ENCODE measurements at regions not wholly inside any gene's neighbourhood (a gene's known extent, or its start where the extent isn't known, plus 50 kb on each side); places are given as distances from the start of the nearest gene placed in this dataset.
"Not testable (repeated sequence)": the region's sequence is repeated elsewhere in the genome, so short reads cannot be mapped to it uniquely, and the experiment has no call there.

- DNase-seq (ENCODE audit: low spot score) = not testable (repeated sequence)
Measured at GRCh38 chr16:33913601-33914000, 454.2 kb downstream of the TP53TG3F start.

- DNase-seq (ENCODE audit: low spot score) = not testable (repeated sequence)
Measured at GRCh38 chr16:33920761-33921545, 461.5 kb downstream of the TP53TG3F start.

- not testable (repeated sequence) for DNase-seq (ENCODE audit: low spot score)
Measured at GRCh38 chr16:33922914-33923313, 463.5 kb downstream of the TP53TG3F start.

- DNase-seq (ENCODE audit: low spot score) = not testable (repeated sequence)
Measured at GRCh38 chr16:33928026-33928425, 468.6 kb downstream of the TP53TG3F start.

GRCh38 chr16:33932191-33932590 lies 472.8 kb downstream of the TP53TG3F start:
- not testable (repeated sequence) for DNase-seq (ENCODE audit: low spot score)

GRCh38 chr16:33933039-33933438 lies 473.6 kb downstream of the TP53TG3F start:
- DNase-seq (ENCODE audit: low spot score) = not testable (repeated sequence)

- DNase-seq (ENCODE audit: low spot score) = not testable (repeated sequence)
Measured at GRCh38 chr16:33935766-33936165, 476.4 kb downstream of the TP53TG3F start.

GRCh38 chr16:33938097-33938496 lies 478.7 kb downstream of the TP53TG3F start:
- DNase-seq (ENCODE audit: low spot score) = not testable (repeated sequence)

- DNase-seq (ENCODE audit: low spot score) = not testable (repeated sequence)
Measured at GRCh38 chr16:33961536-33961935, 502.1 kb downstream of the TP53TG3F start.

- not testable (repeated sequence) for DNase-seq (ENCODE audit: low spot score)
Measured at GRCh38 chr16:33965534-33965933, 506.1 kb downstream of the TP53TG3F start.

GRCh38 chr16:33966855-33967254 lies 507.4 kb downstream of the TP53TG3F start:
- DNase-seq (ENCODE audit: low spot score) = not testable (repeated sequence)

GRCh38 chr16:33974557-33974956 lies 515.1 kb downstream of the TP53TG3F start:
- DNase-seq (ENCODE audit: low spot score) = not testable (repeated sequence)

- DNase-seq (ENCODE audit: low spot score) = not testable (repeated sequence)
Measured at GRCh38 chr16:33975744-33976143, 516.3 kb downstream of the TP53TG3F start.

- not testable (repeated sequence) for DNase-seq (ENCODE audit: low spot score)
Measured at GRCh38 chr16:33976521-33976920, 517.1 kb downstream of the TP53TG3F start.

- not testable (repeated sequence) for DNase-seq (ENCODE audit: low spot score)
Measured at GRCh38 chr16:33978784-33979183, 519.4 kb downstream of the TP53TG3F start.

- DNase-seq (ENCODE audit: low spot score) = not testable (repeated sequence)
Measured at GRCh38 chr16:33979613-33980012, 520.2 kb downstream of the TP53TG3F start.

- not testable (repeated sequence) for DNase-seq (ENCODE audit: low spot score)
Measured at GRCh38 chr16:33980736-33981135, 521.3 kb downstream of the TP53TG3F start.

GRCh38 chr16:33984428-33984827 lies 525.0 kb downstream of the TP53TG3F start:
- DNase-seq (ENCODE audit: low spot score) = not testable (repeated sequence)

- not testable (repeated sequence) for DNase-seq (ENCODE audit: low spot score)
Measured at GRCh38 chr16:33986521-33986920, 527.1 kb downstream of the TP53TG3F start.

GRCh38 chr16:33987348-33987963 lies 528.0 kb downstream of the TP53TG3F start:
- not testable (repeated sequence) for DNase-seq (ENCODE audit: low spot score)

GRCh38 chr16:33988012-33988411 lies 528.6 kb downstream of the TP53TG3F start:
- not testable (repeated sequence) for DNase-seq (ENCODE audit: low spot score)

GRCh38 chr16:33990488-33990887 lies 531.1 kb downstream of the TP53TG3F start:
- DNase-seq (ENCODE audit: low spot score) = not testable (repeated sequence)

GRCh38 chr16:33992513-33993177 lies 533.2 kb downstream of the TP53TG3F start:
- not testable (repeated sequence) for DNase-seq (ENCODE audit: low spot score)

Measured in GM03348 (cell line).